A172 (cell line): ENCODE measurements at regions not wholly inside any gene's neighbourhood (a gene's known extent, or its start where the extent isn't known, plus 50 kb on each side); places are given as distances from the start of the nearest gene placed in this dataset.
"Not testable (repeated sequence)": the region's sequence is repeated elsewhere in the genome, so short reads cannot be mapped to it uniquely, and the experiment has no call there.

Experiments
- DNase-seq: peaks from one replicate; pipeline ENCODE4 v3.0.0-alpha.2; 2015; ENCODE audit warnings: low spot score

- peak; percentile 14 for DNase-seq
Observed at GRCh38 chr4:148651991-148652390, 209.8 kb upstream of the NR3C2 start.

GRCh38 chr4:148649652-148650331, 207.6 kb upstream of the NR3C2 start:
- DNase-seq: no peak

DNA sequence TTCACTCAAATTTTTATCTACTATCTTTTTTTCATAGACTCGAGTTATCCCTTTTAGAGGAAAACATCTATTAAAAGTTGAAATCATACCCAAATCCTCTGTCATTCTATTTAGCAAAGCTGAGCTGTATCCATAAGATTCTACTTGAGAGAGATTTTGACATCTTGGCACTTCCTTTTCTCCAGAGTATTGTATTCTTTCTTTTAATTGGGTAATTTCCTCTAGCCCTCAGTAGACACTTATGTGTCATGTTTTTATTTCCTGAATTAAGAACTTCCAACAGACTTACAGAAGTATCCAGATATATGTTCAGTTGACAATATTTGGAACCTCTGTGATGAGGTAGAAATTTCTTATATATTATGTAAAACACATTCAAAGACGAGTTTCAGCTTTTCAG, 201.6 kb upstream of the NR3C2 start:
- no peak for DNase-seq

GRCh38 chr4:148642907-148643306, 200.7 kb upstream of the NR3C2 start:
- no peak for DNase-seq

- not testable (repeated sequence) for DNase-seq
Observed at GRCh38 chr4:148638079-148638478, 195.9 kb upstream of the NR3C2 start.

- DNase-seq: not testable (repeated sequence)
Observed at GRCh38 chr4:148637453-148637852, 195.2 kb upstream of the NR3C2 start.

GRCh38 chr4:148634476-148634875, 192.3 kb upstream of the NR3C2 start:
- DNase-seq: peak; percentile 68

GRCh38 chr4:148633720-148634119, 191.5 kb upstream of the NR3C2 start:
- no peak for DNase-seq

DNA sequence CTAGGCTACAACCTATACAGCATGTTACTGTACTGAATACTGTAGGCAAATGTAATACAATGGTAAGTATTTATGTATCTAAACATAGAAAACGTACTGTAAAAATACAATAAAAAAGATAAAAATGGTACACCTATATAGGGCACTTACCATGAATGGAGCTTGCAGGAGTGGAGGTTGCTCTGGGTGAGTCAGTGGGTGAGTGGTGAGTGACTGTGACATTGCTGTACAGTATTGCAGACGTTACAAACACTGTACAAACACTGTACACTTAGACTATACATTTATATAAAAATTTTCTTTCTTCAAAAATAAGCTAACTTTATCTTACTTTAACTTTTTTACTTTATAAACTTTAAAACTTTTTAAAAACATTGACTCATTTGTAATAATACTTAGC, 190.3 kb upstream of the NR3C2 start:
- no peak for DNase-seq

GRCh38 chr4:148630051-148630450, 187.8 kb upstream of the NR3C2 start:
- no peak for DNase-seq

DNA sequence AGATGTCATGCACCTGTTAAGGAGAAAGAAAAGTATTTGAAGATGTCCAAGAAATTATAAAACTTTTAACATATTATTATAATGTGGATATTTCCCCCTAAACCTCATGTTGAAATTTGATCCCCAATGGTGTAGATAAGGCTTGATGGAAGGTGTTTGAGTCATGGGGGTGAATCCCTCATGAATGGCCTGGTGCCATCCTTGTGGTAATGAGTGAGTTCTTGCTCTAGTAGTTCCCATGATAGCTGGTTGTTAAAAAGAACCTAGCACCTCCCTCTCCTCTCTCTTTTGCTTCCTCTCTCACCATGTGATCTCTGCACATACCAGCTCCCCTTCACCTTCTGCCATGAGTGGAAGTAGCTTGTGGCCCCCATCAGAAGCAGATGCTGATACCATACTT, 176.6 kb upstream of the NR3C2 start:
- peak; percentile 6 for DNase-seq

DNA sequence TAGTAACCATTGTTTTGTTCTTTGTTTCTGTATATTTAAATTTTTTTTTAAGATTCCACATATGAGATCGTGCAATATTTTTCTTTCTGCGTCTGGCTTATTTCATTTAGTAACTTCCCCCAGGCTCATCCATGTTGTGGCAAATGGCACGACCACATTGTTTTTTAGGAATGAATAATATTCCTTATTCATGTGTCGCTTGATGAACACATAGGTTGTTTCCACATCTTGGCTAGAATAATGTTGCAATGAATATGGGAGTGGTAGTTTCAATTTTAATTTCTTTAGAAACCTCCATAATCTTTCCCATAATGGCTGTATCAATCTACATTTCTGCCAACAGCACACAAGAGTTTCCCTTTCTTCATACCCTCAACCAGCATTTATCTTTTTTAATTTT, 166.8 kb upstream of the NR3C2 start:
- DNase-seq: no peak

DNA sequence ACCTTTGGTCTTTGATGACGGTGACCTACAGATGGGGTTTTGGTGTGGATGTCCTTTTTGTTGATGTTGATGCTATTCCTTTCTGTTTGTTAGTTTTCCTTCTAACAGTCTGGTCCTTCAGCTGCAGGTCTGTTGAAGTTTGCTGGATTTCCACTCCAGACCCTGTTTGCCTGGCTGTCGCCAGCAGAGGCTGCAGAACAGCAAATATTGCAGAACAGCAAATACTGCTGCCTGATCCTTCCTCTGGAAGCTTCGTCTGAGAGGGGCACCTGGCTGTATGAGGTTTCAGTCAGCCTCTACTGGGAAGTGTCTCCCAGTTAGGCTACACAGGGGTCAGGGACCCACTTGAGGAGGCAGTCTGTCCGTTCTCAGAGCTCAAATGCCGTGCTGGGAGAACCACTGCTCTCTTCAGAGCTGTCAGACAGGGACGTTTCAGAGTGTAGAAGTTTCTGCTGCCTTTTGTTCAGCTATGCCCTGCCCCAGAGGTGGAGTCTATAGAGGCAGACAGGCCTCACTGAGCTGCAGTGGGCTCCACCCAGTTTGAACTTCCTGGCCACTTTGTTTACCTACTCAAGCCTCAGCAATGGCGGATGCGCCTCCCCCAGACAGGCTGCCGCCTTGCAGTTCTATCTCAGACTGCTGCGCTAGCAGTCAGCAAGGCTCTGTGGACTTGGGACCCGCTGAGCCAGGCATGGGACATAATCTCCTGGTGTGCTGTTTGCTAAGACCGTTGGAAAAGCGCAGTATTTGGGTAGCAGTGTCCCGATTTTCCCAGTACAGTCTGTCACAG, 156.4 kb upstream of the NR3C2 start:
- DNase-seq: not testable (repeated sequence)

- DNase-seq: no peak
Observed at GRCh38 chr4:148589182-148589581, 147.0 kb upstream of the NR3C2 start.

DNA sequence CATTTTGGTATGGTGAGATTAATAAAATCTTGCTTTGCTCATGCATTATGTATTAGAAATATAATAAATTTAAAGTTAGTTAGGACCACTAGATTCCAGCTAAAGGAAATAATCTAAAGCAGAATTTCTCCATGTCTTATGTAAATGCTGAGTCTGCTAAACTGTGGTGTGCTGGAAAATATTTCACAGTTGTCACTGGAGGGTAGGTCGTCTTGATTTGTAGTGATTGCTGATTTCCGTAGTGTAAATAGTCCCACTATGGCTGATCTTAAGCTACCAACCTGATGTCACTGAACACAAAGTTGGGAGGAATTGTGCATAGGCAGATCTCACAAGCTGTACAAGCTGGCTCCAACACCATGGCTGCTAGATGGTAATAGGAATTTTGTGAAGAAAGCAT, 133.4 kb upstream of the NR3C2 start:
- DNase-seq: no peak

GRCh38 chr4:148574911-148575310, 132.7 kb upstream of the NR3C2 start:
- no peak for DNase-seq

DNA sequence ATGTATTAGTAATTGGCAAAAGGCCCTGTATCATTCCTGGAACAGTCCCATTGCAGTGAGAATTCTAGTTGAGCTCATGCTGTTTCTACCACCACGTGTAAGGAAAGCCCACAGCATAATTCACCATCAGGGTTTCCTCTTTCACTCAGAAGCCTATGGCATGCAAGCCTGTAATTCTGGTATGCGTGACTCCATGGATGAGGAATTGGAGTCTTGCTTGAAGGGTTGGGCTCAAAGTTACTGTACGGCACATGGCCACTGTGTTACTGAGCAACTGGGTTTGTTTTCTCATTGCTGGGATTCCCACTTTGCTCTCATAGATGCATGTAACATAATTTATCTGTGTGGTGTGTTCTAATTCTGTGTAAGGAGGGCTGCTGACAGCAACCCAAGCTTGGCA, 132.3 kb upstream of the NR3C2 start:
- no peak for DNase-seq

GRCh38 chr4:148574066-148574465, 131.9 kb upstream of the NR3C2 start:
- DNase-seq: no peak

DNA sequence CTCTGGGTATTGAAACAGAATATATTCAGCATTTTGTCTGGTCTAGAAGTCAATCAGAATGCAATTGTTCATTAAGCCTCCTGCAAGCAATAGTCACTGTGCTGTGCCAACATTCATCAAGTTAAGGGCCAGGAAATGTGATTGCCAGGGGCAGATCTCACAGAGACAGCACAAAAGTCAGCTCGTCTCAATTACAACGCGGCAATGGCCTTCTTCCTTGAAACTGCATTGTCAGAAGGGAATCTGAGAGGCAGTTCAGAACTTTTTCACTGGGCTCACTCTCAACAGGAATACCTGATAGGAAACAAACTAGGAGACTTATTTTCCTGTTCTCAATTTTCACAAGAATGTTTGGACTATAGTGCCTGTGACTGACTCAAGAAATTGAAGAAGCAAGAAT, 131.1 kb upstream of the NR3C2 start:
- no peak for DNase-seq

- DNase-seq: no peak
Observed at GRCh38 chr4:148565801-148566200, 123.6 kb upstream of the NR3C2 start.

DNA sequence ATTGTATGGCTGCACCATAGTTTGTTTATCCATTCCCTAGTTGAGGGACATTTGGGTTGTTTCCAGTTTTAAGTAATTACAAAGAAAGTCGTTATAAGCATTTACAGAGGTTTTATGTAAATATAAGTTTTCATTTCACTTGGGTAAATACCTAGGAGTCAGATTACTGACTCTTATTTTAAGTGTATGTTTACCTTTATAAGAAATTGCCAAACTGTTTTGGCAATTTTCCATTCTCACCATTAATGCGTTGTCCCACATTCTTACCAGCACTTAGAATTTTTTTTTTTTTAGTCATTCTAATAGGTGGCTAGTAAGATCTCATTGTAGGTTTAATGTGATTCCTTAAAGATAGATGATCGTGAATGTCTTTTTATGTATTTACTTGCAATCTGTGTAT, 121.5 kb upstream of the NR3C2 start:
- no peak for DNase-seq

GRCh38 chr4:148561467-148561866, 119.3 kb upstream of the NR3C2 start:
- DNase-seq: no peak

DNA sequence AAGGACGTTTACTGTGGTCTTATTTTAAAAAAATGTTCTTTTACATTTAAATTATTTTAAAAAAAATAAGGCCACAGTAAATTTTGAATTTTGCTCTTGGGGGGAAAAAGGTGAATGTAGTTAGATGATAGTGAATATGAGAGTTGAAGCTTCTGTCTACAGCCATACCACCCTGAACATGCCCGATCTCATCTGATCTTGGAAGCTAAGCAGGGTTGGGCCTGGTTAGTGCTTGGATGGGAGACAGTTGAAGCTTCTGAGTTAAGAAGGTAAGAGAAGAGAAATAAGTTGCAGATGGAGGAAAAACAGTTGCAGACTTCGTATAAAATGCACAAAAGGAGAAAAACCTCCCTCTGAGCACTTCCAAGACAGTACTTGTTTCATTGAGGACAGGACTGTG, 115.6 kb upstream of the NR3C2 start:
- no peak for DNase-seq

DNA sequence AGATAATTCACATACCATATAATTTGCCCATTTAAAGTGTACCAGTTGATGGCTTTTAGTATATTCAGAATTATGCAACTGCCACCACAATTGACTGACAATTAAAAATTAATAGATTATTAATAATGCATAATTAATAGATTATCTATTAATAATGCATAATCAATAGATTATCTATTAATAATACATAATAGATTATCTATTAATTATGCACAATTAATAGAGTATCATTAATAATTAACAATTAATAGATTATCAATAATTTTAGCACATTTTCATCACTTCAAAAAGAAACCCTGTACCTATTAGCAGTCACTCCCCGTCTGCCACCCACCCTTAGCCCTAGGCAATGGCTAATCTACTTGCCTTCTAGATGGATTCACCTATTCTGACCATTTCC, 108.6 kb upstream of the NR3C2 start:
- DNase-seq: no peak
